Suprapubic skin (tissue), 4 donors: ENCODE measurements at regions not wholly inside any gene's neighbourhood (a gene's known extent, or its start where the extent isn't known, plus 50 kb on each side); places are given as distances from the start of the nearest gene placed in this dataset.

Source experiments
- DNase-seq, 2 donors: peaks; one replicate each; pipeline ENCODE4 v3.0.0-alpha.2; 2019; ENCODE audit warnings: low spot score in 2 of 2
- H3K27ac ChIP-seq: fragments of 200-600 bp; sonication (generic); one replicate; pipeline ENCODE4 v1.5.1; 2019
- H3K27me3 ChIP-seq: fragments of 200-600 bp; sonication (generic); one replicate; pipeline ENCODE4 v1.5.1; 2019
- H3K36me3 ChIP-seq: fragments of 200-600 bp; sonication (generic); one replicate; pipeline ENCODE4 v1.5.1; 2019
- H3K4me1 ChIP-seq: fragments of 200-600 bp; sonication (generic); one replicate; pipeline ENCODE4 v1.5.1; 2019
- H3K4me3 ChIP-seq: fragments of 200-600 bp; sonication (generic); one replicate; pipeline ENCODE4 v1.5.1; 2019; ENCODE audit warnings: mild to moderate bottlenecking
- H3K9me3 ChIP-seq: fragments of 200-600 bp; sonication (generic); one replicate; pipeline ENCODE4 v1.5.1; 2019
- EP300 ChIP-seq: sonication (generic); formaldehyde crosslinking; IDR thresholded peaks from one replicate; pipeline ENCODE4 v1.6.1; 2017; ENCODE audit warnings: antibody characterized with exemption
- POLR2A ChIP-seq, 2 donors: fragments of 450-650 bp; IDR thresholded peaks; one replicate each; pipeline ENCODE4 v1.6.1; 2017; ENCODE audit warnings: antibody characterized with exemption in 2 of 2, mild to moderate bottlenecking in 2 of 2, moderate library complexity in 2 of 2
- POLR2AphosphoS5 ChIP-seq, 3 donors: sonication (generic); formaldehyde crosslinking; IDR thresholded peaks; one replicate each; pipeline ENCODE4 v1.6.1; 2017; ENCODE audit warnings: antibody characterized with exemption in 3 of 3
- WGBS: methylation state at CpG from one replicate; pipeline ENCODE4 v1.1.5; 2018; 5-methylcytosine and 5-hydroxymethylcytosine counted together
- TF ChIP-seq, protein P1 (sequence below), 2 donors: fragments of 200-600 bp in 1 of 2; fragments of 450-650 bp in 1 of 2; sonication (generic) in 1 of 2; IDR thresholded peaks; one replicate each; pipeline ENCODE4 v1.5.1; 2016 to 2019; ENCODE audit warnings: antibody characterized with exemption in 2 of 2, mild to moderate bottlenecking in 1 of 2, moderate library complexity in 1 of 2

DNA sequence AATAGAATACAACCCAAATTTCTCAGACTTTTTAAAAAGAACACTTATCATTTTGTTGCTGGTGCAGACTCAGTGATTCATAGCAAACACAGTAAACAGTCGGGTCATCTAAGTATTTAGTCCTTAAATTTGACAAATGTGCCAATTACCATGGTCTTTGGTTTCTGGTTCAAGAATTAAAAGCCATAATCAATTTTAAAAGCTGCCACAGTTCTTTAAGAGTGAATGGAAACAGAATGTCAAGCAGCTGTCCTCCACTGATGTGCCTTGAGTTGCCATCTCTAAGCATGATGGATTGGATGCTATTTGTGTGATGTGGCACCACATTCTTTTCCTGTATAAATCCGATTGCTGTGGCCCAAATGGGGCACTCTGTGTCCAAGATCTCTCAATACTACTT is 67.2 kb upstream of the MLIP start:
- no peak for DNase-seq
- H3K9me3 ChIP-seq, result no peaks in the 10 kb centered on the region
- TF ChIP-seq, protein P1, sequence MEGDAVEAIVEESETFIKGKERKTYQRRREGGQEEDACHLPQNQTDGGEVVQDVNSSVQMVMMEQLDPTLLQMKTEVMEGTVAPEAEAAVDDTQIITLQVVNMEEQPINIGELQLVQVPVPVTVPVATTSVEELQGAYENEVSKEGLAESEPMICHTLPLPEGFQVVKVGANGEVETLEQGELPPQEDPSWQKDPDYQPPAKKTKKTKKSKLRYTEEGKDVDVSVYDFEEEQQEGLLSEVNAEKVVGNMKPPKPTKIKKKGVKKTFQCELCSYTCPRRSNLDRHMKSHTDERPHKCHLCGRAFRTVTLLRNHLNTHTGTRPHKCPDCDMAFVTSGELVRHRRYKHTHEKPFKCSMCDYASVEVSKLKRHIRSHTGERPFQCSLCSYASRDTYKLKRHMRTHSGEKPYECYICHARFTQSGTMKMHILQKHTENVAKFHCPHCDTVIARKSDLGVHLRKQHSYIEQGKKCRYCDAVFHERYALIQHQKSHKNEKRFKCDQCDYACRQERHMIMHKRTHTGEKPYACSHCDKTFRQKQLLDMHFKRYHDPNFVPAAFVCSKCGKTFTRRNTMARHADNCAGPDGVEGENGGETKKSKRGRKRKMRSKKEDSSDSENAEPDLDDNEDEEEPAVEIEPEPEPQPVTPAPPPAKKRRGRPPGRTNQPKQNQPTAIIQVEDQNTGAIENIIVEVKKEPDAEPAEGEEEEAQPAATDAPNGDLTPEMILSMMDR (IDR thresholded peaks at IDR 0.05), result no peak
- TF ChIP-seq EP300, result no peak
- no peaks in the 10 kb centered on the region for H3K36me3 ChIP-seq
- no peaks in the 10 kb centered on the region for H3K27me3 ChIP-seq
- no peaks in the 10 kb centered on the region for H3K4me1 ChIP-seq
- no peak overlapping the region for H3K27ac ChIP-seq
- WGBS, result 73% methylated on average over 2 of the region's 2 CpGs
- H3K4me3 ChIP-seq, result no peak overlapping the region

DNA sequence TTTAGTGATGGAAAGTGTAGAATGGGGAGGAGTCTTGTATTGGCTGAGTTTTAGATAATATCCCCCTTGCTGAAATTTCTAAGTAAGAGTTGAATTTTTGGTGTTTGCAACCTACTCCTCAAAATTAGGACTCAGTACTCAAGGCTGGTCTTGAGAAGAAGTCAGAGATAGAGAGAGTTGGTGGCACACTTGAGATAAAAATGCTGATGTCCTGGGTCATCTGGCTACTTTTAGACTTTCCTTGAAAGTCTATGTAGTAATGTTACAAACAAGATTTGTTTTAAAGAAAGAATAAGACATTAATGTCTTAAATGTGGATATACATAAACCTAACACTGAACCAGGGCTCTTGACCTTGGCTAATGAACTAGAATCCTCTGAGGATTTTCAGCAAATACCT is 62.5 kb upstream of the MLIP start:
- no peak overlapping the region for H3K4me3 ChIP-seq
- H3K36me3 ChIP-seq, result no peaks in the 10 kb centered on the region
- no peak for DNase-seq
- no peaks in the 10 kb centered on the region for H3K9me3 ChIP-seq
- peaks cover 4% of the 10 kb centered on the region for H3K4me1 ChIP-seq
- no peak overlapping the region for H3K27ac ChIP-seq
- H3K27me3 ChIP-seq, result no peaks in the 10 kb centered on the region
- TF ChIP-seq, protein P1 (IDR thresholded peaks at IDR 0.05), result no peak
- no peak for TF ChIP-seq POLR2A (IDR thresholded peaks at IDR 0.05)
- no peak for TF ChIP-seq EP300
- TF ChIP-seq POLR2AphosphoS5 (IDR thresholded peaks at IDR 0.05), result no peak

DNA sequence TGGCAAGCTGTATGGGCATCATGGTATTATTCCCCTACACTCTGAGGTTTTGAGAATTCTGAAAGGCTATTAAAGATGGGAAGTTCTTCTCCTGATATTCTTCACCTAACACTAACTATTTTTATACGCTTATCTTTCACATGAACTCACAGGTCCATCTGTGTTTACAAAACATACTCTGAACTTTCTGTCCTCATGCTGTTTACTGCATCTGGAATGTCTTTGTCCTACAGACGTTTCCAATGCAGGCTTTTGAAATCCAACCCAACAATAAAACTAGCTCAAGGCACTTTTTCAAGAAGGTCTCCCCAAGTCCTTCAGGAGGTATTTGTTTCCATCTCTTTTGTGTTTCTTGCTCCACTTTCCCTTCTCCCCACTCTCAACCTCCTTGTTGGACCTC is 60.5 kb upstream of the MLIP start:
- Histone ChIP-seq H3K4me3 (no peak overlapping the region), H3K9me3 (no peaks in the 10 kb centered on the region), H3K27me3 (no peaks in the 10 kb centered on the region), H3K27ac (no peak overlapping the region), H3K4me1 (peaks cover 12% of the 10 kb centered on the region), H3K36me3 (no peaks in the 10 kb centered on the region)
- 51% methylated on average over 2 of the region's 2 CpGs for WGBS
- TF ChIP-seq POLR2A (IDR thresholded peaks at IDR 0.05) (no peak), POLR2AphosphoS5 (IDR thresholded peaks at IDR 0.05) (no peak), EP300 (no peak)
- TF ChIP-seq, protein P1 (IDR thresholded peaks at IDR 0.05), result no peak
- DNase-seq, result no peak

DNA sequence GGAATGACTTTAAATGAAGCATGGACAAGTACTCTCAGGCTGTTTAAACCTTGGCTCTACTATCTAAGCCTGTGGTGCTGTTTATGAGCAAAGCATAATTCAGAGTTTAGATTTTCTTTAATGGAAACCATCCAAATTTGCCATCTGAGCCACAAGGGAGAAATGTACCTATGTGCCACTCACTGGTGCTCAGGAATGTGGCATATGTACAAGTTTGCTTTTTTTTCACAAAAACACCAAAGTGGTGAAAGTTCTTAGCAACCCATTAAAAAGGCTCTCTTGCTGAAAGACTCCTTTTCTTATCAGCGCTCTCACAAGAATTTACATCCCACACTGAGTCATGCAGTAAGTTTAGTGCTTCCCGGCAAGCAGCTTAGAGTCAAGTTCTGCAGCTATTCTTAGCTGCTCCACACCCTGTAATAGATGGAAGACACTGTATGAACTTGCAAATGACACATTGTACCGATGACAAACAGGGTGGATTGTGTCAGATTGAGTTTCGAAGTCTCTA is 57.3 kb upstream of the MLIP start:
- H3K4me3 ChIP-seq, result no peak overlapping the region
- TF ChIP-seq POLR2AphosphoS5 (IDR thresholded peaks at IDR 0.05), result peak in 1 of 3 donors; percentile 76
- TF ChIP-seq EP300, result no peak
- peaks cover 12% of the 10 kb centered on the region for H3K4me1 ChIP-seq
- H3K27ac ChIP-seq, result peak overlapping the region; percentile 72
- H3K36me3 ChIP-seq, result no peaks in the 10 kb centered on the region
- DNase-seq, result no peak
- 31% methylated on average over 4 of the region's 4 CpGs for WGBS
- no peaks in the 10 kb centered on the region for H3K9me3 ChIP-seq
- no peaks in the 10 kb centered on the region for H3K27me3 ChIP-seq

DNA sequence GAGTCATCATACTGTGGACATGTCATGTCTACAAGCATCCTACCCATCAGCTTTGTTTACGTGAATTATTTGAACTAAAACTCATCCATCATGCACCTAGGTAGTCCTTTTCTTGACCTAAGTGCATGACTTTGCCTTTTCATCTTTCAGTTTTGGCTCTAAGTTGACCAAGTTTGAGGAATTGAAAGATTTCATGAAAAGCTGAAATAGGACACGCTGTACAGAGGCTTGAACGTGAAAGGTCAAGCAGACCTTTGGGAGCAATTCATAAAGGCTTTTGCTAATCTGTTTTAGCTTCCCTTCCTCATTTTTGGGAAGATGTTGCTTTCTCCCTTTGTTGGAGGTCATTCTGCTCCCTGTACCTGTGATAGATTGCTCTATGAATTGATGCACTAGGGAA is 55.1 kb upstream of the MLIP start:
- H3K4me3 ChIP-seq, result no peak overlapping the region
- 84% methylated on average over 3 of the region's 3 CpGs for WGBS
- H3K27ac ChIP-seq, result no peak overlapping the region
- peaks cover 12% of the 10 kb centered on the region for H3K4me1 ChIP-seq
- H3K9me3 ChIP-seq, result no peaks in the 10 kb centered on the region
- no peaks in the 10 kb centered on the region for H3K36me3 ChIP-seq
- no peak for DNase-seq
- H3K27me3 ChIP-seq, result no peaks in the 10 kb centered on the region
- TF ChIP-seq, protein P1 (IDR thresholded peaks at IDR 0.05), result no peak
- no peak for TF ChIP-seq EP300
- no peak for TF ChIP-seq POLR2AphosphoS5 (IDR thresholded peaks at IDR 0.05)
- TF ChIP-seq POLR2A (IDR thresholded peaks at IDR 0.05), result no peak

DNA sequence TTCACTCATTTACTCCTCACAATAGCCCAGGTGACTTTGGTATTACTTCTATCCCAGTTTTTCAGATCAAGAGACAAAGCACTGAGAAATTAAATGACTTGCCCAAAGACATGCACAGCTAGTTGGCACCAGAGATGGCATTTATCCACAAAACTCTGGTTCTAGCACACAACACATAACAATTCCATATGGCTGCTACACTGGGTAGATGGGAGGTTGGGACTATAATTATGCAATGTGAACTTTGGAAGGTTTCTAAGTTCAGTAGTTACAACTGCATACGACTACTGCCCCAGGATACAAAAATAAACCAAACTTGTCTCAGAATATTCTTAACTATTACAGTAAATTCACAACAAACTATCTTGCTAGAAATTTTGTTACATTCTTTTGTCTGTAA is 54.2 kb upstream of the MLIP start:
- Histone ChIP-seq H3K36me3 (no peaks in the 10 kb centered on the region), H3K9me3 (no peaks in the 10 kb centered on the region), H3K27ac (no peak overlapping the region), H3K4me3 (no peak overlapping the region), H3K4me1 (peaks cover 12% of the 10 kb centered on the region), H3K27me3 (no peaks in the 10 kb centered on the region)
- DNase-seq, result no peak
- WGBS, result 54% methylated on average over 1 of the region's 1 CpG
- TF ChIP-seq EP300 (no peak), POLR2AphosphoS5 (IDR thresholded peaks at IDR 0.05) (no peak), POLR2A (IDR thresholded peaks at IDR 0.05) (no peak)
- TF ChIP-seq, protein P1 (IDR thresholded peaks at IDR 0.05), result no peak
